GM19035 (cell line): ENCODE measurements at regions not wholly inside any gene's neighbourhood (a gene's known extent, or its start where the extent isn't known, plus 50 kb on each side); places are given as distances from the start of the nearest gene placed in this dataset.
"Not testable (repeated sequence)": the region's sequence is repeated elsewhere in the genome, so short reads cannot be mapped to it uniquely, and the experiment has no call there.

Experiments
- ATAC-seq: cut with Tn5 transposase; IDR thresholded peaks from one replicate; pipeline ENCODE4 v1.9.1; 2021; ENCODE audit not compliant: unreplicated experiment

DNA sequence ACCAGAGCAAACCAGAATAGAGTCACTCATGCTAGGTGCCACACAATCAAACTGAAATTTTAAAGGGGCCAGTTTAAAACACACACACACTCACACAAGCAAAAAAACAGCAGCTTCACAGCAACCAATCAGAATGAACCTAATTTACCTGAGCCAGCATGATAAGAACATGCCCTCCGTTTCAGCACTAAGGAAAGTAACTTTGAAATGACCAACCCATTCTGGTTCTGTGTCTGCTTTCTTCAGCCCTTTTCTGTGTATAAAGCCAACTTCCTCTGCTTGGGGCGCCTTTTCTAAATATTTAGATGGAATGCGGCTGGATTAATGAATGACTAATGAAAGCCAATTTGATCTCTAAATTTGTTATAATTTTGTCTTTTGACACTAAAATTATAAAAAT lies 629.1 kb downstream of the ZEB2 start:
- ATAC-seq, result no peak

GRCh38 chr2:143889216-143889615 lies 630.7 kb downstream of the ZEB2 start:
- ATAC-seq, result no peak

DNA sequence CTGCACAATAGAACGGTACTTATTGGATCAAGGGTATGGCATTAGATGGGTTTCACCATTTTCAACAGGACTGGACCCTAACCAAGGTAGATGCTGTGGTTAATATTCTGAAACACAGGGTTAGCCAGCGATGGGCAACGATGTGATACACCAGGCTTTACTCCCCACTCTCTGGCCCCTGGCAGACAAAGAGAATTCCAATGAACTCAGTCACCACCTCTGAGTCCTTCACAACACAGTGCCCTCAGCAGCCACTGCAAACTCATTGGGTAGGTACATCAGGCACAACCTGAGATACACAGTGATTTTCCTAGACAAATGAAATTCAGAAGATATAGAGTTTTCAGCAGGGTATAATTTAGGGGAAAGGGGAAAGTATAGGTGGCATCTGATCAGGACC lies 634.5 kb downstream of the ZEB2 start:
- no peak for ATAC-seq

- ATAC-seq, result no peak
These were observed 638.7 kb downstream of the ZEB2 start for GRCh38 chr2:143881246-143881645.

DNA sequence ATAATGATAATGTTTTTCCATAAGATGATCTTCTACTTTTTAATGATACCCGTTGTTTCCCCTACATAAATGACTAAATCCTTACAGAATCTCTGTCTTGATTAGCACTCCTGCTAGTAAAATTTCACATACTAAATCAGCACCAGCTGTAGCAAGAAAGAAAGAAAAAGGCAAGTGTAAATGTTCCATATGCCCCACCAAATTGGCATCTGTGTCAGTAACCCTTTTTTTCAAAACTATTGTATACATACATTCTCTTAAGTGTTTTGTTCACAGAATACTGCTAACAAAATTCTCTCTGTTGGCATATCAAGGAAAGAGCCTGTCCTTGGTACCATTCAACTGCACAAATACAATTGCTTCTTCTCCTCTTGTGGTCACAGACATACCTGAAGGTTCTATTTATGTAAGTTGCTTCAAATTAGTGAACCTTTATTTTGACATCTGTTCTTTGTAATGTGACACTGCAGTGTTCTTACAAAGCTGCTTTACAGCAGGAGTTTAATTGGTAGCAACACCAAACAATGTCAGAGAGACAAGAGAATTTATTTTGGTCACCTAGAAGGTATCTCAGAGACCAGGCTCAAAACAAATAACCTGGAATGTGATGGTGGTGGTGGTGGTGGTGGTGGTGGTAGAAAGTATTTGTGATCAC lies 641.9 kb downstream of the ZEB2 start:
- ATAC-seq, result no peak

- ATAC-seq, result no peak
These were observed 642.9 kb downstream of the ZEB2 start for GRCh38 chr2:143877056-143877455.

- no peak for ATAC-seq
These were observed 644.4 kb downstream of the ZEB2 start for GRCh38 chr2:143875295-143876233.

DNA sequence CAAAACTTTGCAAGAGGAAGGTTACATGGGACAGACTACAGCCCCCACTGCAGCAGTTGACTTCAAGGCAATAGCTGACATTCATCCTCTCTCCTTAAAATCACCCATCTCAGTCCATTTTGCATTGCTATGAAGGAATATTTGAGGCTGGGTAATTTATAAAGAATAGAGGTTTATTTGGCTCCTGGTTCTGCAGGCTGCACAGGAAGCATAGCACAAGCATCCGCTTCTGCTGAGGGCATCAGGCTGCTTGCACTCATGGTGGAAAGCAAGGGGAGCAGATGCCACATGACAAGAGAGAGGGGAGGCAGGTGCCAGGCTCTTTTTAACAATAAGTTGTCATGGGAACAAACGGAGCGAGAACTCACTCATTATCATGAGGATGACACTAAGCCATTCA lies 646.0 kb downstream of the ZEB2 start:
- ATAC-seq, result no peak

DNA sequence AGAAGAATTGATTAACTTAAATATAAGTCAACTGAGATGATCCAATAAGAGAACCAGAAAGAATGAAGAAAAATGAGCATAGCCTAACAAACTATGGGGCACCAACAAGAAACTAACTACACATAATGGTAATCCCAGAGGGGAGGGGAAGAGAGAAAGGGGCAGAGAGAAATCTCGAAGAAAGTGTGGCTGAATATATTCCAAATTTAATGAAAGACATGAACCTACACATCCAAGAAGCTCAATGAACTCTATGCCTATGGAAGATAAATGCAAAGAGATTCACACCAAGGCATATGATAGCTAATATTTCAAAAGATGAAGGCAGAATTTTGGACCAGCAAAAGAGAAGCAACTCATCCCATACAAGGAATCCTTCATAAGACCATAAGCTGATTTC lies 649.2 kb downstream of the ZEB2 start:
- no peak for ATAC-seq

GRCh38 chr2:143856978-143857377 lies 662.9 kb downstream of the ZEB2 start:
- no peak for ATAC-seq

GRCh38 chr2:143852759-143853158 lies 667.2 kb downstream of the ZEB2 start:
- no peak for ATAC-seq

DNA sequence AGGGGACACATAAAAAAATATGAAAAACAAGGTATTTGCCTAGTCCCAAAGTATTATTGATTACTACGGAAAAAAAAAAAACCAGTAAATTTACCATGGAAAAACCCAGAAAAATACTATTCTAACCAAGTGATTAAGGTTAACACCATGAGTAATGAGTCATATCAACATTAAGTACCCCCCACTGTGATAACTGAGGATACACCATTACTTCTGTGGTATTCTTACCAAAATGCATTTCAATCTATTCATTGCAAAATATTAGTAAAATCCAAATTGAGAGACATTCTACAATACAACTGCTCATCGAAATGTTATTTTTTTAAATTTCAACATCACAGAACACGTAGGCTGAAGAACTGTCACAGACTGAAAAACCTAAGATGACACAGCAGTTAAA lies 669.8 kb downstream of the ZEB2 start:
- ATAC-seq, result no peak

DNA sequence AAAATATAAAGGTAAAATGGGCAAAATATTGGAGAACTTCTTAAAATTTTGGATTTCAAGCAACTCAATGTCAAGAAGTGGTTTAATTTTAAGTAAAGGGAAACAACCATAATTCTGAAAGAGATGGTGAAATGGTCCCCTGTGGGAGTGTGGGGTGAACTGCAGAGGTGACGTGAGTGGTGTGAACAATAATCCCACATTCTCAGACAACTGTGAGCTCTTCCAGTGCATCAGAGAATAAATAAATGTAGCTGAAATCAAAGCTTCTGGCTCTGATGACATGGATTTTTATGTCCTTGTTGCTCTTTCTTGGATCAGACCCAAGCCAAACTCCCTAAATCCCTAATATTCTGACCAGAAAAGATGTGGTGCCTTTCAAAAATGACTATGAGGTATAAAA lies 672.7 kb downstream of the ZEB2 start:
- ATAC-seq, result no peak

- no peak for ATAC-seq
These were observed 674.9 kb downstream of the ZEB2 start for GRCh38 chr2:143844986-143845385.

DNA sequence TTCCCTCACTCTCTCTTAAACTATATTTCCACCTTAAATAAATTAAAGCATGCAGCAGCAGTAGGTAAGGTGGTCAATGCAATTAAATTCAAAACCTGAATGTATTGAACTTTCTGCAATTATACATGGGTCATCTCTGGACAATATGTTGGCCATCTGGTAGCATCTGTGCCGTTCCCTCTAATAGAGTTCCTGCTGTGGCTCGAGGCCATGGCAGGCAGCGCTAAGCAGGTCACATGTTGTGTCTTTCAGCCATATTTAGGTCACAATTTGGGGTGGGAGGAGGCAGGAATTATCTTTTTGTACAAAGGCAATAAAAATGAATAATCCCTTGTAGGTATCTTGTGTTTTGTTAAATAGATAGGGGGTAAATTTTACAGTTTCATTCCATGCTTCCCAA lies 676.2 kb downstream of the ZEB2 start:
- no peak for ATAC-seq

DNA sequence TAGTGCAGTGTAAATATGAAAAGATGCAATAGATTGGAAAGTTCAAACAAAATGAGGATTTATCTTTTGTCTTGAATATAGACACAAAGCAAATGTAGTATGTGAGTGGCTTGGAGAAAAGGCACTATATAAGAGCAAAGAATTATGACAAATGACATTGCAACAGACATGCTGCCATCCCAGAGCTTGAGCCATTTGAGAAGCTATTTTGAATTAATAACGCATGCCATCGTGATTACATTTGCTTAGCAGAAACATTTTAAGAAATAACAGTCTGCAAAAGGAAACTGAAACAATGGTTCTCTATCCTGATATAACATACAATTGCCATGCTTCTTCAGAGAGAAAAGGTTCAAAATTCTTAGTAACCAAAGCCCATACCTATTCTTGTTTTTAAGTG lies 677.1 kb downstream of the ZEB2 start:
- ATAC-seq, result no peak

DNA sequence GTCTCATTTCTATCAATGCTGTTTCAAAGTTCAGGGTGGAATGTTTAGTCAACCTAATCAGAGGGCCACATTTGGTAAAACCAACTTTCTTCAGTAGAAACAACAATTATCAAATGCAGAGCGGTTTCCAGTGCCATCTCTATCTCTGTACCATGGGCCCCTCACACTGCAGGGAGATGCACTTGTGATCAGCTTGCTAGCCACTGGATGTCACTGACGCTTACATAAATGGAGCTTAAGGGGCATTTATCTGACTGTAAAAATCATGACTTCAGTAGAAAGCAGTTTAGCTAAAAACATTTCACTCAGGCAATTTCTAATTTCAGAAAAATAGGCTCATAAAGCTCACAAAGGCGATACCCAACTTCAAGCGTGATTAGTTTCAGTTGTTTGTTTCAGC lies 678.0 kb downstream of the ZEB2 start:
- ATAC-seq, result no peak

GRCh38 chr2:143840601-143841000 lies 679.3 kb downstream of the ZEB2 start:
- no peak for ATAC-seq

GRCh38 chr2:143840194-143840593 lies 679.7 kb downstream of the ZEB2 start:
- no peak for ATAC-seq

DNA sequence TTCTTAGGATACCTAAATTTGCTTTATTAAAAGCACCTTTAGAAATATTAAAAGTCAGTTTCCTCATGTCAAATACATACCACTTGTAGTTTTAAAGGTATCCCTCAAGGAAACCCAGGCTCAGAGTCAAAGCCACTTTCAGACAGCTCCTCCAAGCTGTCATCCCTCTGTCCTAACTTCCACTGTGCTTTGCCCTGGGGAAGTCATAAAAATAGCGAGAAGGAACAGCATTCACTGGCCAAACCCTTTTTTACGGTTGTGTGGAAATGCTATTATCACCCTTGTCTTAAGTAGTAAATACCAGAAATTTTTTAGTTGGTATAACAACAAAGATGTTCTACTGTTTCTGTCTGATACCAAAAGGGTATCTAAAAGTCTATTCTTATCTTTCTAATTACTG lies 680.5 kb downstream of the ZEB2 start:
- no peak for ATAC-seq

DNA sequence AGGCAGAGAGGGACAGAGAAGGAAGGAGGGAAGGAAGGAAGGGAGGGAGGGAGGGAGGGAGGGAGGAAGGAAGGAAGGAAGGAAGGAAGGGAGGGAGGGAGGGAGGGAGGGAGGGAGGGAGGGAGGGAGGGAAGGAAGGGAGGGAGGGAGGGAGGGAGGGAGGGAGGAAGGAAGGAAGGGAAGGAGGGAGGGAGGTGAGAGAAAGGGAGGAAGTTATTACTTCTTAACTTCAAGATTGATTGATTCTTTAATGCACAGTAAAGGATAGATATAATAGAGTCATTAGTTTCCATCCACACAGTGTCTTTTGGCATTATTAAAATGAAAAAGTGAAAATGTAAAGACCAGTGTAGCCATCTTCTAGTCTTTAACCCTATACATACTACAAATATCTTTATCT lies 682.9 kb downstream of the ZEB2 start:
- not testable (repeated sequence) for ATAC-seq

DNA sequence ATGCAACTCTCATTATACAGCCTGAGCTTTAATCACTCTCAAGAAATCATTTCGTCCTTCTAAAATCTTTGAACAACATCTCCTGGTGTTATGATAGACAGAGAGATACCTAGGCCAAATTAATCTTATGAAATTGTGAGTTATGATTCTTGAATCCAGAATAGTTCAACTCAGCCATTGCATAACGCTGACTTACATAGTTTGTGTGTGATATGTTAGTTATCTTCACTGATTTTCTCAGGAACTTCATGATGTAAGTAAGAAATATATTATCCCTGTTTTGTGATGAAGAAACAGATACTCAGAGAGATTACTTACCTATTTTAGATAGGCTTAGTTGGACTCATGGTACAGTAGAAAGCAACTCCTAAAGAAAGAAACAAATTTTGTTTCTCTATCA lies 684.4 kb downstream of the ZEB2 start:
- no peak for ATAC-seq
